IMR-90 (cell line): ENCODE measurements at regions not wholly inside any gene's neighbourhood (a gene's known extent, or its start where the extent isn't known, plus 50 kb on each side); places are given as distances from the start of the nearest gene placed in this dataset.
A peak's percentile ranks its signal among the peaks of the same experiment; 100 is the strongest.

ENCODE experiments used
- ATAC-seq: fragments of 200-7000 bp; cut with Tn5 transposase; 2 replicates; pipeline ENCODE4 v1.9.1; 2020; ENCODE audit warnings: low read depth, mild to moderate bottlenecking, moderate library complexity
- BruUV-seq: library from RNA; stranded (reverse); fragments of 400-500 nt; replicated peaks from 2 replicates; lab custom pipeline; 2021; lab: Mats Ljungman, UMichigan
- CTCF ChIA-PET: fragments of 300-600 bp; formaldehyde crosslinking; extraction: SDS; loops from one replicate; lab custom pipeline; 2021; ENCODE audit warnings: antibody characterized with exemption; lab: Yijun Ruan, JAX
- POLR2A ChIA-PET: fragments of 300-600 bp; sonication (Branson Sonifier 250); formaldehyde crosslinking; loops from one replicate; lab custom pipeline; 2022; ENCODE audit warnings: antibody characterized with exemption; ENCODE audit not compliant: unreplicated experiment; lab: Charles Lee
- DNase-seq: peaks from one replicate; pipeline ENCODE4 v3.0.0; 2013
- H2AFZ ChIP-seq: replicated peaks from 2 replicates; pipeline ENCODE3; 2013; ENCODE audit warnings: low read length, mild to moderate bottlenecking; ENCODE audit not compliant: poor library complexity
- H2AK5ac ChIP-seq: 2 replicates; pipeline ENCODE4 v1.6.1; 2013; ENCODE audit warnings: low read depth, low read length, inconsistent platforms
- H2AK9ac ChIP-seq: replicated peaks from 2 replicates; pipeline ENCODE3; 2013; ENCODE audit warnings: mild to moderate bottlenecking, low read depth, low read length, moderate library complexity; ENCODE audit not compliant: poor library complexity
- H2BK120ac ChIP-seq: 2 replicates; pipeline ENCODE4 v1.6.1; 2013; ENCODE audit warnings: low read depth, low read length, inconsistent platforms
- H2BK15ac ChIP-seq: 3 replicates; pipeline ENCODE4 v1.6.1; 2013; ENCODE audit warnings: low read depth, low read length, inconsistent platforms
- H2BK20ac ChIP-seq: 2 replicates; pipeline ENCODE4 v1.6.1; 2013; ENCODE audit warnings: low read depth, mild to moderate bottlenecking, inconsistent platforms, low read length, moderate library complexity
- H2BK5ac ChIP-seq: 2 replicates; pipeline ENCODE4 v1.6.1; 2013; ENCODE audit warnings: mild to moderate bottlenecking, low read depth, low read length, inconsistent platforms; ENCODE audit not compliant: poor library complexity, severe bottlenecking
- H3K14ac ChIP-seq: replicated peaks from 2 replicates; pipeline ENCODE4 v1.6.1; 2013; ENCODE audit warnings: low read depth, low read length, inconsistent platforms
- H3K18ac ChIP-seq: 2 replicates; pipeline ENCODE4 v1.6.1; 2013; ENCODE audit warnings: low read depth, low read length, control low read depth
- H3K23ac ChIP-seq: 2 replicates; pipeline ENCODE4 v1.6.1; 2013; ENCODE audit warnings: low read depth, low read length, inconsistent platforms
- H3K27ac ChIP-seq: 2 replicates; pipeline ENCODE4 v1.5.1; 2013; ENCODE audit warnings: mild to moderate bottlenecking, control low read depth, low read length; ENCODE audit not compliant: insufficient read depth
- H3K27me3 ChIP-seq: 2 replicates; pipeline ENCODE4 v1.6.1; 2013; ENCODE audit warnings: low read length; ENCODE audit not compliant: control insufficient read depth, insufficient read depth
- H3K36me3 ChIP-seq: 2 replicates; pipeline ENCODE4 v1.6.1; 2013; ENCODE audit warnings: low read length, mixed read lengths; ENCODE audit not compliant: control insufficient read depth, insufficient read depth
- H3K4ac ChIP-seq: 2 replicates; pipeline ENCODE4 v1.6.1; 2013; ENCODE audit warnings: low read depth, low read length, inconsistent platforms
- H3K4me1 ChIP-seq: 2 replicates; pipeline ENCODE4 v1.6.1; 2013; ENCODE audit warnings: low read length, mixed read lengths; ENCODE audit not compliant: control insufficient read depth, insufficient read depth
- H3K4me2 ChIP-seq: 2 replicates; pipeline ENCODE4 v1.6.1; 2013; ENCODE audit warnings: low read depth, mild to moderate bottlenecking, control low read depth, low read length, moderate library complexity
- H3K4me3 ChIP-seq: 2 replicates; pipeline ENCODE4 v1.5.1; 2013; ENCODE audit warnings: low read depth, mild to moderate bottlenecking, control low read depth, low read length, moderate library complexity; ENCODE audit not compliant: insufficient read depth
- H3K56ac ChIP-seq: 2 replicates; pipeline ENCODE4 v1.6.1; 2013; ENCODE audit warnings: low read length, inconsistent platforms; ENCODE audit not compliant: insufficient read depth; ENCODE audit errors: extremely low read depth
- H3K79me1 ChIP-seq, 2 experiments: 2 replicates each; pipeline ENCODE4 v1.6.1; 2013; ENCODE audit warnings: low read length in 2 of 2, inconsistent platforms in 1 of 2, low read depth in 1 of 2
- H3K9ac ChIP-seq: 2 replicates; pipeline ENCODE4 v1.6.1; 2013; ENCODE audit warnings: low read depth, low read length, control low read depth
- H3K9me1 ChIP-seq: 2 replicates; pipeline ENCODE4 v1.6.1; 2013; ENCODE audit warnings: low read length, inconsistent platforms; ENCODE audit not compliant: insufficient read depth
- H3K9me3 ChIP-seq: 2 replicates; pipeline ENCODE4 v1.6.1; 2013; ENCODE audit warnings: low read length; ENCODE audit not compliant: control insufficient read depth, insufficient read depth
- H4K20me1 ChIP-seq: 2 replicates; pipeline ENCODE4 v1.6.1; 2013; ENCODE audit warnings: low read length, inconsistent platforms; ENCODE audit not compliant: insufficient read depth
- H4K5ac ChIP-seq: 2 replicates; pipeline ENCODE4 v1.6.1; 2013; ENCODE audit warnings: mild to moderate bottlenecking, low read depth, low read length, control low read depth
- H4K8ac ChIP-seq, 2 experiments: 2 replicates each; pipeline ENCODE4 v1.6.1; 2013; ENCODE audit warnings: low read depth in 2 of 2, low read length in 2 of 2, control low read depth in 1 of 2, inconsistent platforms in 1 of 2
- H4K91ac ChIP-seq: 2 replicates; pipeline ENCODE4 v1.6.1; 2013; ENCODE audit warnings: low read depth, low read length, inconsistent platforms; ENCODE audit not compliant: insufficient read depth
- FOS ChIP-seq: fragments of 150-350 bp; IDR thresholded peaks from 2 replicates; pipeline ENCODE4 v1.6.1; 2016; ENCODE audit warnings: low read depth, low read length
- RFX5 ChIP-seq: IDR thresholded peaks from 2 replicates; pipeline ENCODE4 v1.8.0; 2012; ENCODE audit warnings: low read depth, mild to moderate bottlenecking, low read length, moderate library complexity
- whole genome bisulfite sequencing, 2 experiments: methylation state at CpG; one replicate each; pipeline versions ENCODE4 v1.1.5 to v1.1.7; 2013; ENCODE audit warnings: missing lambda C conversion rate in 2 of 2; ENCODE audit not compliant: insufficient read length in 1 of 2; ENCODE audit errors: extremely low coverage in 2 of 2; 5-methylcytosine and 5-hydroxymethylcytosine counted together
- dilution Hi-C: fragments of 300-500 bp; cut with HindIII; formaldehyde crosslinking; loops from one replicate; pipeline ENCODE4 v1.14.3; 2018; ENCODE audit warnings: low sequenced_read_pairs; ENCODE audit not compliant: unreplicated experiment
- in situ Hi-C: fragments of 300-500 bp; cut with MboI; formaldehyde crosslinking; loops from 3 replicates; pipeline ENCODE4 v1.14.3; 2019; ENCODE audit warnings: low sequenced_read_pairs, inconsistent platforms, mixed read lengths
- intact Hi-C: fragments of 100-400 bp; cut with micrococcal nuclease; formaldehyde crosslinking; loops from 2 replicates; pipeline ENCODE4 v1.10.0; 2022
- TF ChIP-seq, protein P1 (sequence below): fragments of 150-350 bp; IDR thresholded peaks from 2 replicates; pipeline ENCODE4 v1.6.1; 2016; ENCODE audit warnings: low read depth, mild to moderate bottlenecking, low read length, moderate library complexity, borderline replicate concordance

DNA sequence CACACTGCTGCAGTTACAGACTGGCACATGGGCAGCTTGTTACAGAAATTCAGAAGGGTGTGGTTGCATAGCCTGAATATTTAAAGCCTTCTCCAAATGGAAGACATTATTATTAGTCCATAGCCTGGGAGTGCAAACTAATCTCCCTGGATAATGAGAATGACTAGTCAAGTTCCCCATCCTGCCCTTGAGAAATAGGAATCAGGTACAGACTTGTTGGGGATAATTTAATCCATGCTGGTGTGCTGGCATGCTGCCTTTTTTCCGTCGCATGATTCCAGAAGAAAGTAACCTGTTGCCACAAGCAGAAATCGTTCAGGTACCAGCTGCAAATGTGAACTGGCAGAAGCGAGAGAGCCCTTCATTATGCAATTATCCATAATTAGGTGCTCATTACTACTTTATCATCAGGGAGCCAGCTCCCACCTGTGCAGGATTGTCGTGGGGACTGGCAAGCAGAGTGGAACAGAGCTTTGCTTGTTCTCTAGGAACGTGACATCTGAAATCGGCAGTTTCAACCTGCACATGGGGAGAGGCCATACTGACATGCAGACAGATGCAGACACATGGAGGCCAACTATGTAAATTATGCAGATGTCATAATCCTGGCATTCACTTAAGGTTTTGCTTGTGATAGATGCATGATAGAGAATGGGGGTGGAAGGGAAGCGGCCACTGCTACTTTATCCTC lies 419.4 kb downstream of the PMP22 start:
- H2BK15ac ChIP-seq = peak overlapping the region; percentile 54; the same call in 2 of the 3 replicates
- H3K4ac ChIP-seq = 0 out of 2 replicates have a peak overlapping the region, but pooled peaks have one; percentile 29
- no peak for TF ChIP-seq RFX5
- TF ChIP-seq FOS = no peak
- TF ChIP-seq, protein P1, sequence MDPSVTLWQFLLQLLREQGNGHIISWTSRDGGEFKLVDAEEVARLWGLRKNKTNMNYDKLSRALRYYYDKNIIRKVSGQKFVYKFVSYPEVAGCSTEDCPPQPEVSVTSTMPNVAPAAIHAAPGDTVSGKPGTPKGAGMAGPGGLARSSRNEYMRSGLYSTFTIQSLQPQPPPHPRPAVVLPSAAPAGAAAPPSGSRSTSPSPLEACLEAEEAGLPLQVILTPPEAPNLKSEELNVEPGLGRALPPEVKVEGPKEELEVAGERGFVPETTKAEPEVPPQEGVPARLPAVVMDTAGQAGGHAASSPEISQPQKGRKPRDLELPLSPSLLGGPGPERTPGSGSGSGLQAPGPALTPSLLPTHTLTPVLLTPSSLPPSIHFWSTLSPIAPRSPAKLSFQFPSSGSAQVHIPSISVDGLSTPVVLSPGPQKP = no peak
- H3K27ac ChIP-seq = no peak overlapping the region
- no TSS peak for BruUV-seq
- peak overlapping the region; percentile 86 for H2BK20ac ChIP-seq
- H2AFZ ChIP-seq = peak overlapping the region; percentile 26
- peaks cover 5% of the 10 kb centered on the region; the same call in 1 of the 2 replicates for H3K9me1 ChIP-seq
- ATAC-seq = peak; percentile 69
- H3K4me2 ChIP-seq = no peak overlapping the region
- peaks cover 5% of the 10 kb centered on the region for H3K4me1 ChIP-seq
- no CpG with 5 or more reads among the region's 8 CpGs for WGBS, 2 experiments
- intact Hi-C loops = no loop called here
- ChIA-PET CTCF (no interaction called here), POLR2A (no interaction called here)
- H2AK5ac ChIP-seq = no peak overlapping the region
- H3K18ac ChIP-seq = no peak overlapping the region
- DNase-seq = peak; percentile 18
- no peak overlapping the region for H3K9ac ChIP-seq
- peak overlapping the region; percentile 74 for H2BK120ac ChIP-seq
- H3K36me3 ChIP-seq = no peaks in the 10 kb centered on the region
- H3K23ac ChIP-seq = peak overlapping the region; percentile 40; the same call in 1 of the 2 replicates
- H4K8ac ChIP-seq = no peak overlapping the region; a peak in 1 of 4 replicates
- H4K20me1 ChIP-seq = no peaks in the 10 kb centered on the region
- no peak overlapping the region for H2BK5ac ChIP-seq
- no peak overlapping the region for H2AK9ac ChIP-seq
- no peak overlapping the region for H3K4me3 ChIP-seq
- H4K91ac ChIP-seq = peak overlapping the region; percentile 25; the same call in 1 of the 2 replicates
- dilution Hi-C loops = no loop called here
- H3K9me3 ChIP-seq = no peaks in the 10 kb centered on the region
- H3K56ac ChIP-seq = no peak overlapping the region
- H3K14ac ChIP-seq = peak overlapping the region; percentile 49; the same call in 1 of the 2 replicates
- H3K79me1 ChIP-seq = no peaks in the 10 kb centered on the region
- H4K5ac ChIP-seq = no peak overlapping the region
- in situ Hi-C loops = loop anchor here (10.0 kb wide), 1 partner anchor 111 kb away; no protein-coding TSS in a partner anchor
- H3K27me3 ChIP-seq = no peaks in the 10 kb centered on the region
